ENCODE measurements at regions not wholly inside any gene's neighbourhood (a gene's known extent, or its start where the extent isn't known, plus 50 kb on each side); places are given as distances from the start of the nearest gene placed in this dataset.
A peak's percentile ranks its signal among the peaks of the same experiment; 100 is the strongest.

DNA sequence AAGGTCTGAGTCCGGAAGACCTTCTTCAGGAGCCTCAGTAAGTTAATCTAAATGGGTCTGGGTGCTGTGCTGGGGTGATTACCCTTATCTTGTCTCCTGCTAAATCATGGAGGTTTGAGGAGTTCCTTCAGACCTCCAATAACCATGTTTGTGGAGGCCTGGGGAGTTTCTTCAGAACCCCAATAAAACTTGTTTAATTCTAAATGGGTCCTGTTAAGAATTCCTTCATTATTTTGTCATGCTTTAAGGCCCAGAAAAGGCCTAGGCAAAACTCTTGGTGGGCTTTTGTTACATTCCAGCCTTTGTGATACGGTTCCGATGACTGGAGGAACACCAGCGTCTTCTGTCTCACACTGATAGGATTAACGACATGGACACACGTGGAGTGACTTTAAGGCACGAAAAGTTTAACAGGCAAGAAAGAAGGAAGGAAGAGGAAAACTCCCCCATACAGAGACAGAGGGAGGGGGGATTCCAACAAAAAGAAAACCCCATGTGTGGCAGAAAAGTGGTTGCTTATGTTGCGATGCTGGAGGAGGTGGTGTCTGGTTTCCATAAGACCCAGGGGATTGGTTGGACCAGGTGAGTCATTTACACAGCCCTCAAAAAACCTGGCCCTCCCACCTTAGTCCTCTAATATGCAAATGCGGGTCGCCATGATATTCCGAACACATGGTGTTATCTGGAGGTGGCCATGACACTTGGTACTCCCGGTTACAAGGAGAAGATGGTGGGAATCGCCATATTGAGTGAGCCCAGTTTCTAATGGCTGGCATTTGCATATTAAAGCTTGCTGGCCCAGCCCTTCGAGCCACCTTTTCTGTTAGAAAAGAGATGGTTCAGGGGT lies 72.6 kb upstream of the MFGE8 start (continued):
- TF ChIP-seq ATF1 (CRISPR knock-in tag; IDR thresholded peaks at IDR 0.05) (no peak), ATF1 (tag; IDR thresholded peaks at IDR 0.05) (peak; percentile 72), BCLAF1 (IDR thresholded peaks at IDR 0.05; ENCODE audit: borderline replicate concordance in 1 of 2, control insufficient read depth in 1 of 2, low read depth in 2 of 2, low read length in 1 of 2) (no peak), NFATC3 (IDR thresholded peaks at IDR 0.05) (no peak), KHSRP (IDR thresholded peaks at IDR 0.05) (no peak), CBX1 (IDR thresholded peaks at IDR 0.05; ENCODE audit: low read depth) (no peak), ELF4 (CRISPR knock-in tag; IDR thresholded peaks at IDR 0.05) (no peak), TRIM28 (IDR thresholded peaks at IDR 0.05) (no peak), MAFF (IDR thresholded peaks at IDR 0.05; ENCODE audit: low read length) (no peak), CBFB (CRISPR knock-in tag; IDR thresholded peaks at IDR 0.05) (no peak), TFAM (CRISPR knock-in tag; conservative IDR thresholded peaks at IDR 0.05) (no peak), ZNF436 (CRISPR knock-in tag; IDR thresholded peaks at IDR 0.05) (no peak), ZC3H8 (IDR thresholded peaks at IDR 0.05) (no peak), ZC3H4 (CRISPR knock-in tag; IDR thresholded peaks at IDR 0.05; ENCODE audit: borderline replicate concordance) (no peak), MAFG (tag; conservative IDR thresholded peaks at IDR 0.05) (no peak; the same call in 1 of the 2 replicates), ZNF41 (CRISPR knock-in tag; conservative IDR thresholded peaks at IDR 0.05) (no peak)
- TF ChIP-seq, protein P1, sequence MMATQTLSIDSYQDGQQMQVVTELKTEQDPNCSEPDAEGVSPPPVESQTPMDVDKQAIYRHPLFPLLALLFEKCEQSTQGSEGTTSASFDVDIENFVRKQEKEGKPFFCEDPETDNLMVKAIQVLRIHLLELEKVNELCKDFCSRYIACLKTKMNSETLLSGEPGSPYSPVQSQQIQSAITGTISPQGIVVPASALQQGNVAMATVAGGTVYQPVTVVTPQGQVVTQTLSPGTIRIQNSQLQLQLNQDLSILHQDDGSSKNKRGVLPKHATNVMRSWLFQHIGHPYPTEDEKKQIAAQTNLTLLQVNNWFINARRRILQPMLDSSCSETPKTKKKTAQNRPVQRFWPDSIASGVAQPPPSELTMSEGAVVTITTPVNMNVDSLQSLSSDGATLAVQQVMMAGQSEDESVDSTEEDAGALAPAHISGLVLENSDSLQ (IDR thresholded peaks at IDR 0.05) = peak; percentile 40; the same call in 1 of the 2 replicates
- TF ChIP-seq, protein P2, sequence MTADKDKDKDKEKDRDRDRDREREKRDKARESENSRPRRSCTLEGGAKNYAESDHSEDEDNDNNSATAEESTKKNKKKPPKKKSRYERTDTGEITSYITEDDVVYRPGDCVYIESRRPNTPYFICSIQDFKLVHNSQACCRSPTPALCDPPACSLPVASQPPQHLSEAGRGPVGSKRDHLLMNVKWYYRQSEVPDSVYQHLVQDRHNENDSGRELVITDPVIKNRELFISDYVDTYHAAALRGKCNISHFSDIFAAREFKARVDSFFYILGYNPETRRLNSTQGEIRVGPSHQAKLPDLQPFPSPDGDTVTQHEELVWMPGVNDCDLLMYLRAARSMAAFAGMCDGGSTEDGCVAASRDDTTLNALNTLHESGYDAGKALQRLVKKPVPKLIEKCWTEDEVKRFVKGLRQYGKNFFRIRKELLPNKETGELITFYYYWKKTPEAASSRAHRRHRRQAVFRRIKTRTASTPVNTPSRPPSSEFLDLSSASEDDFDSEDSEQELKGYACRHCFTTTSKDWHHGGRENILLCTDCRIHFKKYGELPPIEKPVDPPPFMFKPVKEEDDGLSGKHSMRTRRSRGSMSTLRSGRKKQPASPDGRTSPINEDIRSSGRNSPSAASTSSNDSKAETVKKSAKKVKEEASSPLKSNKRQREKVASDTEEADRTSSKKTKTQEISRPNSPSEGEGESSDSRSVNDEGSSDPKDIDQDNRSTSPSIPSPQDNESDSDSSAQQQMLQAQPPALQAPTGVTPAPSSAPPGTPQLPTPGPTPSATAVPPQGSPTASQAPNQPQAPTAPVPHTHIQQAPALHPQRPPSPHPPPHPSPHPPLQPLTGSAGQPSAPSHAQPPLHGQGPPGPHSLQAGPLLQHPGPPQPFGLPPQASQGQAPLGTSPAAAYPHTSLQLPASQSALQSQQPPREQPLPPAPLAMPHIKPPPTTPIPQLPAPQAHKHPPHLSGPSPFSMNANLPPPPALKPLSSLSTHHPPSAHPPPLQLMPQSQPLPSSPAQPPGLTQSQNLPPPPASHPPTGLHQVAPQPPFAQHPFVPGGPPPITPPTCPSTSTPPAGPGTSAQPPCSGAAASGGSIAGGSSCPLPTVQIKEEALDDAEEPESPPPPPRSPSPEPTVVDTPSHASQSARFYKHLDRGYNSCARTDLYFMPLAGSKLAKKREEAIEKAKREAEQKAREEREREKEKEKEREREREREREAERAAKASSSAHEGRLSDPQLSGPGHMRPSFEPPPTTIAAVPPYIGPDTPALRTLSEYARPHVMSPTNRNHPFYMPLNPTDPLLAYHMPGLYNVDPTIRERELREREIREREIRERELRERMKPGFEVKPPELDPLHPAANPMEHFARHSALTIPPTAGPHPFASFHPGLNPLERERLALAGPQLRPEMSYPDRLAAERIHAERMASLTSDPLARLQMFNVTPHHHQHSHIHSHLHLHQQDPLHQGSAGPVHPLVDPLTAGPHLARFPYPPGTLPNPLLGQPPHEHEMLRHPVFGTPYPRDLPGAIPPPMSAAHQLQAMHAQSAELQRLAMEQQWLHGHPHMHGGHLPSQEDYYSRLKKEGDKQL (CRISPR knock-in tag; IDR thresholded peaks at IDR 0.05; ENCODE audit: borderline replicate concordance) = no peak

All from K562 (cell line).